ENCODE measurements at regions not wholly inside any gene's neighbourhood (a gene's known extent, or its start where the extent isn't known, plus 50 kb on each side); places are given as distances from the start of the nearest gene placed in this dataset.

DNA sequence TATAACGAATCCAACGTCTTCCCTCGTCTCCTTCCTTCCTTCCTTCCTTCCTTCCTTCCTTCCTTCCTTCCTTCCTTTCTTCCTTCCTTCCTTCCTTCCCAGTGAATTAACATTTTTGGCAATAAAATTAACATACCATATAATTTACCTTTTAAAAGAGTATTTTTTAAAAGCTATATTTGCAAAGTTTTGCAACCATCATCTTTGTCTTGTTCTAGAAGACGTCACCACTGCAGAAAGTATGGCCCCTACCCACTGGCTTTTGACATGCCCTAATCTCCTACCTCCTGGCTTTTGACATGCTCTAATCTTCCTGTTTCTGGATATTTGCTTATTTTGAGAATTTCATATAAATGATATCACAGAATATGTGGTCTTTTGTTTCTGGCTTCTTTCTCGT is 1023.9 kb upstream of the ZEB2 start:
- no peak overlapping the region for H3K27ac ChIP-seq
- WGBS: 82% methylated on average over 5 of the region's 5 CpGs
- no peaks in the 10 kb centered on the region for H3K9me3 ChIP-seq
- DNase-seq (ENCODE audit: low spot score in 2 of 2): no peak
- no peak overlapping the region for H3K4me3 ChIP-seq
- no peaks in the 10 kb centered on the region for H3K36me3 ChIP-seq
- H3K4me1 ChIP-seq: no peaks in the 10 kb centered on the region
- H3K27me3 ChIP-seq: no peaks in the 10 kb centered on the region
- TF ChIP-seq, protein P1, sequence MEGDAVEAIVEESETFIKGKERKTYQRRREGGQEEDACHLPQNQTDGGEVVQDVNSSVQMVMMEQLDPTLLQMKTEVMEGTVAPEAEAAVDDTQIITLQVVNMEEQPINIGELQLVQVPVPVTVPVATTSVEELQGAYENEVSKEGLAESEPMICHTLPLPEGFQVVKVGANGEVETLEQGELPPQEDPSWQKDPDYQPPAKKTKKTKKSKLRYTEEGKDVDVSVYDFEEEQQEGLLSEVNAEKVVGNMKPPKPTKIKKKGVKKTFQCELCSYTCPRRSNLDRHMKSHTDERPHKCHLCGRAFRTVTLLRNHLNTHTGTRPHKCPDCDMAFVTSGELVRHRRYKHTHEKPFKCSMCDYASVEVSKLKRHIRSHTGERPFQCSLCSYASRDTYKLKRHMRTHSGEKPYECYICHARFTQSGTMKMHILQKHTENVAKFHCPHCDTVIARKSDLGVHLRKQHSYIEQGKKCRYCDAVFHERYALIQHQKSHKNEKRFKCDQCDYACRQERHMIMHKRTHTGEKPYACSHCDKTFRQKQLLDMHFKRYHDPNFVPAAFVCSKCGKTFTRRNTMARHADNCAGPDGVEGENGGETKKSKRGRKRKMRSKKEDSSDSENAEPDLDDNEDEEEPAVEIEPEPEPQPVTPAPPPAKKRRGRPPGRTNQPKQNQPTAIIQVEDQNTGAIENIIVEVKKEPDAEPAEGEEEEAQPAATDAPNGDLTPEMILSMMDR (IDR thresholded peaks at IDR 0.05): no peak
- TF ChIP-seq EP300 (IDR thresholded peaks at IDR 0.05) (no peak), POLR2AphosphoS5 (IDR thresholded peaks at IDR 0.05) (no peak), POLR2A (IDR thresholded peaks at IDR 0.05) (no peak)

- Histone ChIP-seq H3K27ac (no peak overlapping the region), H3K9me3 (no peaks in the 10 kb centered on the region), H3K36me3 (no peaks in the 10 kb centered on the region), H3K4me1 (no peaks in the 10 kb centered on the region), H3K4me3 (no peak overlapping the region), H3K27me3 (no peaks in the 10 kb centered on the region)
- DNase-seq (ENCODE audit: low spot score in 2 of 2): no peak
- no peak for TF ChIP-seq EP300 (IDR thresholded peaks at IDR 0.05)
- no peak for TF ChIP-seq POLR2A (IDR thresholded peaks at IDR 0.05)
- TF ChIP-seq, protein P1 (IDR thresholded peaks at IDR 0.05): no peak
- TF ChIP-seq POLR2AphosphoS5 (IDR thresholded peaks at IDR 0.05): no peak
- 87% methylated on average over 2 of the region's 2 CpGs for WGBS
Observed at GRCh38 chr2:145543155-145543554, 1023.2 kb upstream of the ZEB2 start.

- Histone ChIP-seq H3K27ac (no peak overlapping the region), H3K4me1 (no peaks in the 10 kb centered on the region), H3K27me3 (no peaks in the 10 kb centered on the region), H3K4me3 (no peak overlapping the region), H3K9me3 (no peaks in the 10 kb centered on the region), H3K36me3 (no peaks in the 10 kb centered on the region)
- WGBS: 100% methylated on average over 2 of the region's 2 CpGs
- TF ChIP-seq POLR2A (IDR thresholded peaks at IDR 0.05): no peak
- TF ChIP-seq EP300 (IDR thresholded peaks at IDR 0.05): no peak
- TF ChIP-seq, protein P1 (IDR thresholded peaks at IDR 0.05): no peak
- TF ChIP-seq POLR2AphosphoS5 (IDR thresholded peaks at IDR 0.05): no peak
- no peak for DNase-seq (ENCODE audit: low spot score in 2 of 2)
Observed at GRCh38 chr2:145541028-145541427, 1021.1 kb upstream of the ZEB2 start.

GRCh38 chr2:145538661-145539350 is 1018.9 kb upstream of the ZEB2 start:
- DNase-seq (ENCODE audit: low spot score in 2 of 2): no peak
- Histone ChIP-seq H3K27me3 (no peaks in the 10 kb centered on the region), H3K9me3 (no peaks in the 10 kb centered on the region), H3K4me3 (no peak overlapping the region), H3K36me3 (no peaks in the 10 kb centered on the region), H3K27ac (no peak overlapping the region), H3K4me1 (no peaks in the 10 kb centered on the region)
- TF ChIP-seq EP300 (IDR thresholded peaks at IDR 0.05): no peak
- TF ChIP-seq POLR2A (IDR thresholded peaks at IDR 0.05): no peak
- TF ChIP-seq, protein P1 (IDR thresholded peaks at IDR 0.05): no peak
- TF ChIP-seq POLR2AphosphoS5 (IDR thresholded peaks at IDR 0.05): no peak
- WGBS: 45% methylated on average over 5 of the region's 5 CpGs

DNA sequence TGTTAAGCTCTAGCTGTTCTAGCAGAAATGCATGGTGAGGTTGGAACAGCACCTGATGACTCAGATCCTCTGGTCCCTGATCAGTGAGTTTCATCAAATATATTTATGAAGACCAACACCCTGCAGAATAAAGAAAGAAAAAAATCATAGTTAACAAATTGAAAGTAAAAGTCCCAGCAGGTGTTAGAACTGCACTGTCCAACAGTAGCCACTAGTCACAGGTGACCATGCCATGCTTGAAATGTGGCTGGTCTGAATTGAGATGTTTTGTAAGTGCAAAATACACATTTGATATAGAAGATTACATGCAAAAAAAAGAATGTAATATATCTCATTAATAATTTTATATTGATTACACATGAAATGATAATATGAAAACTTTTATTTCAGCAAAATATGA is 1010.7 kb upstream of the ZEB2 start:
- H3K27ac ChIP-seq: no peak overlapping the region
- DNase-seq (ENCODE audit: low spot score in 2 of 2): no peak
- no peaks in the 10 kb centered on the region for H3K27me3 ChIP-seq
- TF ChIP-seq POLR2A (IDR thresholded peaks at IDR 0.05) (no peak), EP300 (IDR thresholded peaks at IDR 0.05) (no peak), POLR2AphosphoS5 (IDR thresholded peaks at IDR 0.05) (no peak)
- TF ChIP-seq, protein P1 (IDR thresholded peaks at IDR 0.05): no peak
- no peaks in the 10 kb centered on the region for H3K36me3 ChIP-seq
- no peak overlapping the region for H3K4me3 ChIP-seq
- no peaks in the 10 kb centered on the region for H3K9me3 ChIP-seq
- no peaks in the 10 kb centered on the region for H3K4me1 ChIP-seq

Measured in suprapubic skin (tissue), 4 donors.